ENCODE measurements at regions not wholly inside any gene's neighbourhood (a gene's known extent, or its start where the extent isn't known, plus 50 kb on each side); places are given as distances from the start of the nearest gene placed in this dataset.

GRCh38 chr4:59457576-59457975 is 1742.5 kb upstream of the ADGRL3 start:
- no peak for TF ChIP-seq CTCF (IDR thresholded peaks at IDR 0.05)
- no peak for TF ChIP-seq POLR2A (IDR thresholded peaks at IDR 0.05)
- no peak for TF ChIP-seq EP300 (IDR thresholded peaks at IDR 0.05)

All from tibial nerve (tissue), 4 donors.